Stimulated activated CD4-positive, alpha-beta T cell treated with anti-CD3 and anti-CD28 coated beads, Interleukin-1b, Interleukin-23, amount 100 ng/mL, for 48 hours (primary cell): ENCODE measurements at regions not wholly inside any gene's neighbourhood (a gene's known extent, or its start where the extent isn't known, plus 50 kb on each side); places are given as distances from the start of the nearest gene placed in this dataset.

Experiments
- DNase-seq: peaks from one replicate; pipeline ENCODE4 v3.0.0-alpha.2; 2020

- DNase-seq: no peak
Measured at GRCh38 chr3:70840106-70840870, 527.9 kb upstream of the MDFIC2 start.

DNA sequence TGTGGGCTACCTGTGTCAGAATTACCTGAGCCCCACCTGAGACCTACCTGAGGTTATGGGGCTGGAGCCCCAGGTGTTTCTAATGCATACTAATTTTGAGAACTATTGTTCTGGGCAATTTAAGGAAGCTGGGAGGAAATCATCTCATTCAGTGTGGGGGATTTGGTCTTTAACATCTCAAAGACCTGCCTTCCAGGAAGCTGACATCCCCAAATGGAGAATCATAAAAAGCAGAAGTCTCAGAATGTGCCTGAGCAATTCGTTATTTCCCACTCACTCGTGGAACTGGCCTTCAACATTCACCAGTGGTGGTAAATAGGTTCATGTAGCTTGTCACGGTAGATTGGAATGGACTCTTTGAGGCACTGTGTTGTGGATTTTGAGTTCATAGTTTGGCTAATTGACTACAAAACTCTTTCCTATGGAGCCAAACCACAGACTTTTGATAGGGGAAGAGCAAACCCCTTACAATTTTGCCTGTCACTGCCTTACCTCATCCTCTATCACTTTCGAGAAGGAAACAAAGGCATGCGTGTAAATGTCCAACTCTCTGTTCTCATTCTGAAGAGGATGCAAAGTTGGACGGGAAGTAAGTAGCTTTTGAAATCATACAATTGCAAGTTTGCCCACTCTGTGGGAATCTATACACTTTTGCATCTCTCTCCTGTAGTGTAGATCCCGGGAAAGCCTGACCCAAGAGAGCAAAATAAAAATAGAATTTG lies 521.0 kb upstream of the MDFIC2 start:
- no peak for DNase-seq

GRCh38 chr3:70832834-70833205 lies 520.4 kb upstream of the MDFIC2 start:
- DNase-seq: no peak

- no peak for DNase-seq
Measured at GRCh38 chr3:70832089-70832833, 519.8 kb upstream of the MDFIC2 start.

DNA sequence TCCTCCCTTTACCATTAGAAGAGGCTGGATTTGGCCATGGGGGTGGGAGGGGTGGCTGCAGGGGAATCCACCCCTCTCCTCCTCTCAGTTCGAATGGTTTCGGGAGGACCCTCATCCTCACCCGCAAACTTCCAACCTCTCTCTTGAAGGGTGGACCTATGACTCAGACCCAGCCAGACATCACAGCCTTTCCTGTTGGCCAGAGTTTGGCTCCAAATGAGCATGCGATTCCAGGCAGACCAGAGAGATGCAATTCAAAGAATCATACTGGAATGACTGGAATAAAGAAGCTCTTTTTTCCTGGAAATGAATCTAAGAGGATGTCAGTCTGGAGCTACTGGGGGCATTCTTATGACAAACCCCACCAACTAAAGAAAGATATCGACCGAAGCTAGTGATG lies 516.7 kb upstream of the MDFIC2 start:
- no peak for DNase-seq

DNA sequence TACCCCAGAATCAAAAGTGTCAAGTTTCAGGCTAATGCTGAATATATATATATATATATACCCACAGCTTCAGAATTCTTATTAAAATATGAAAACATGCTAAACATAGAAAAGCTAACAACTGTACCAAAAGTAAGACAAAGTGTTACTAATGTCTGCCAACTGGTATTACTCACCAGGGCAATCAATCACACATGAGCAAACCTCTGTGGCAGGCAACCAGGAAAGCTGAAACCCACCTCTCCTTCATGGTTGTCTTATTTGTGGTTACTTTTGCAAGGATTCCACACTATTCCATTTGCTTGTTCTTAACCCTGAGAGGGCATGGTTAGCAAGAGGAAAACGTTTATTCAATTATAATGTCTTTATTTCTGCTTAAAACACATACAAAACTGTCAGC lies 512.3 kb upstream of the MDFIC2 start:
- DNase-seq: no peak

GRCh38 chr3:70824078-70824477 lies 511.6 kb upstream of the MDFIC2 start:
- no peak for DNase-seq

- no peak for DNase-seq
Measured at GRCh38 chr3:70823622-70824021, 511.2 kb upstream of the MDFIC2 start.

DNA sequence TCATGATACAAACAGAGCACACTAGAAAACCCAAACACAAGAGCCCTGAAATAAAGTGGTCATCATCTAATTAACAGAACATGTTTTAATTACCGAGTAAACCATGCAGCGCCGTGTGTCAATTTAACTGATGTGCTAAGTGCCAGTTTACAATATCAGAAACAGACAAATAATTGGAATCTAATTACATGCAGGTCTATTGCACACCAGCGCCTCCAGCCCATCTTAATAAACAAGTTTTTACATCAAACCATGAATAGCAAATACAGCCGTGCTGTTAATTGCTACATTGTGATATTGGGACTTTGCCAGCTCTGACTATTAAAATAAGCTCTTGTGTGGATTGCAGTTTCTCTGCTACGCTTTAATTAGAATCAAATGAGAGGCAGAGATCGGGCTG lies 510.2 kb upstream of the MDFIC2 start:
- DNase-seq: no peak

GRCh38 chr3:70821602-70822001 lies 509.2 kb upstream of the MDFIC2 start:
- DNase-seq: no peak

DNA sequence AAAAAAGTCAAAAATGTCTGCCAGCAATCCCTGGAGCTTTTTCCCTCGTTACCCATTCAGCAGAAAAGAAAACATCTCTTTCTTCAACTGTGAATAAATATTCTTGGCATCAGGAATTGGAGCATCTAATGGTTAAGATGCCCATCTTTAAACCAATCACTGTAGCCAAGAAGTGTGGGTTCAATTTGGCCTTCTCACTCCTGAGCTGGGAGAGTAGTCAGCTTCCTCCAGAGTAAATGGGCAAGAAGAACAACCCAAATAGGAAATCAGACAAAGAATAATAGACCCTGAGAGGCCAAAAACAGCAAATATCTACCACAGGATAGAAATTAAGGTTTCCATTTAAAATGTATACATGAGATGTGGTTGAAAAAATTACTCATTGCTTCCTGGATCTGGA lies 508.0 kb upstream of the MDFIC2 start:
- DNase-seq: no peak

DNA sequence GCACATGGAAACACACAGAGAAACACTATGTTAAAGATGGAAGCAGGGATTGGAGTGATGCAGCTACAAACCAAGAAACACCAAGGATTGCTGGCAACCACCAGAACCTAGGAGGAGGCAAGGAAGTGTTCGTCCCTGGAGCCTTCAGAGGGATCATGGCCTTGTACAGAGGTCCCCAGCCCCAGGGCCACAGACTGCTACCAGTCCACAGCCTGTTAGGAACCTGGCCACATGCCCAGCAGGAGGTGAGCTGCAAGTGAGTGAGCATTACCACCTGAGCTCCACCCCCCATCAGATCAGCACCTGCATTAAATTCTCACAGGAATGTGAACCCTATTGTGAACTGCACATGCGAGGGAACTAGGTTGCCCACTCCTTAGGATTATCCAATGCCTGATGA lies 505.7 kb upstream of the MDFIC2 start:
- DNase-seq: no peak

- no peak for DNase-seq
Measured at GRCh38 chr3:70816346-70816745, 503.9 kb upstream of the MDFIC2 start.

GRCh38 chr3:70815817-70816216 lies 503.4 kb upstream of the MDFIC2 start:
- no peak for DNase-seq

GRCh38 chr3:70813311-70813710 lies 500.9 kb upstream of the MDFIC2 start:
- DNase-seq: no peak

GRCh38 chr3:70811880-70812279 lies 499.4 kb upstream of the MDFIC2 start:
- DNase-seq: no peak

DNA sequence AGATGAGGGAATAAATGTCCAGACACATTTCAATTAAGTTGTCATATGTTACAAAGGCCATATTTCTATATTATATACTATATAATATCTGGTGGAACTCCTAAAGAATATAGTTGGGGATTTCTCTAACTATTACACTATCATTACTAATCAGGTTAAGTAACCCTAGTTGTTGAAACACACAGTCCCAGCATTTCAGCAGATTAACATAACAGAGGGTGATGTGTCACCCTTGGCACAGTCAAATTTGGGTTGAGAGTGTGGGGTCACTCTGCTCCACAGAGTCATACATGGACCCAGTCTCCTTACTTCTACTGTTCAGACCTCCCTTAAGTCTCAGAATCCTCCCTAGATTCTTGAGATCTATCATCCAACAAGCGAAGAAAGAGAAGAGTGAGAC lies 496.4 kb upstream of the MDFIC2 start:
- no peak for DNase-seq

DNA sequence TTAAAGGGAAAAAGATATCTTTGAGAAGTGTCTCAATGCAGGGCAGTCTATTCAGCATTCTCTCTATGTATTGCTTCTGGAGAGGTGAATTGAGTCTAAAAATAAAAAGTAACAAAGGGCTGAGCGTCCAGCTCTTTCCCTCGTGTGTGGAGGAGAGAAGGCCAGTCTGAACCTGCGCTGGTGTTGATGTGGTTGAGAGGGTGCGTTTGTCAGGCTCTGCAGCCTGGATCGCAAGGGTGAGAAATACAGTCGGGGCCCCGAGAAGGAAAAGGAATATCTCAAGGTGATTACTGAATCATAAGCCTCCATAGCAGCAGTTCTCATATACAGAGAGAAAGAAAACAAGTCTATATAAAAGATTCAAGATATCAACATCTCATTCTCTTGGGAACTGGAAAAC lies 494.1 kb upstream of the MDFIC2 start:
- no peak for DNase-seq

DNA sequence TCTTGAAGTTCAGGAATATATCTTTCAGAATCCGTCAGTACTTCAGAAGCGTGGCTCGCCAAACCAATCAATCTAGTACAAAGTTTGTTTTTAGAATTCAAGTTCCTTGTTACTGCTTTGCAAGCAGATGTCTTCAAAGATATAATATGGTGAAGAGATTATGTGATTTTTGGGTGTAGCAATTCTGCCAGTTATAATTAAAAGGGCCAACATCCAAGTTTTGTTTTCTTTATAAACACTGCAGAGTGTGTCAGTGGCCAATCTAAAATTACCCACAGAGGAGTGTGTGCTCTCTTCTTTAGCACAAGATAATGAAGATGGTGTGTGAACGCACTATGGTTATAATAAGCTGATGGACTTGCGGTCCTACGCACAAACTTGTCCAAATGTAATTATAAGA lies 493.6 kb upstream of the MDFIC2 start:
- DNase-seq: no peak

GRCh38 chr3:70805061-70805889 lies 492.8 kb upstream of the MDFIC2 start:
- no peak for DNase-seq

DNA sequence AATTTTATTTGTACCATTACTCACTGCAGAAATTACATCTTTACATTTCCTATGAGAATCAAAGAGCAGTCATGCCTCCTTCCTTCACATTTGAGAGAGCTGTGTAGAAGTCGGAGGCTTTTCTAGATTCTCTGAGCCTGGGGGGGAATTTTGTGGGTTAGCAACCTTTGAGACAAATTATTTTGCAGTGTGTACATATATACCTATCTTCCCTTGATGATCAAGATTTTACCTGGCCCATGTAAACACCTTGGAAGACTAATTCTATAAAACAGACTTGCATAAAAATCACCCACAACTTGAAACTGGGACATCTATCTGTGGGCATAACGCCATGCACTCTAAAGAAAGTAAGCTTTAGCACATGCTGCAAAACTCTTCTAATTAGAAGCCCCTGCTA lies 491.5 kb upstream of the MDFIC2 start:
- no peak for DNase-seq

GRCh38 chr3:70803319-70803718 lies 490.9 kb upstream of the MDFIC2 start:
- DNase-seq: no peak

GRCh38 chr3:70800951-70801350 lies 488.5 kb upstream of the MDFIC2 start:
- DNase-seq: no peak
